B cell (primary cell): ENCODE measurements at regions not wholly inside any gene's neighbourhood (a gene's known extent, or its start where the extent isn't known, plus 50 kb on each side); places are given as distances from the start of the nearest gene placed in this dataset.

ENCODE experiments used
- ATAC-seq: fragments of 200-7000 bp; cut with Tn5 transposase; one replicate; pipeline ENCODE4 v1.10.0; 2021; ENCODE audit warnings: low read depth, mild to moderate bottlenecking, moderate number of reproducible peaks, moderate library complexity
- CTCF ChIA-PET: fragments of 350-600 bp; sonication (Branson Sonifier 250); formaldehyde crosslinking; loops from one replicate; lab custom pipeline; 2021; ENCODE audit warnings: antibody characterized with exemption, inconsistent platforms; lab: Charles Lee
- POLR2A ChIA-PET: fragments of 350-600 bp; sonication (Branson Sonifier 250); formaldehyde crosslinking; loops from one replicate; lab custom pipeline; 2021; ENCODE audit warnings: antibody characterized with exemption; lab: Charles Lee
- DNase-seq: peaks from one replicate; pipeline ENCODE4 v3.0.0; 2013
- H2AFZ ChIP-seq: 2 replicates; pipeline ENCODE4 v1.6.1; 2012; ENCODE audit warnings: mild to moderate bottlenecking, low read depth, low read length; ENCODE audit not compliant: insufficient read depth, poor library complexity, severe bottlenecking
- H3K27ac ChIP-seq, 2 donors: 1 replicate in 1 of 2; 2 replicates in 1 of 2; pipeline ENCODE4 v1.5.1; 2012 to 2013; ENCODE audit warnings: low read length in 2 of 2, mild to moderate bottlenecking in 2 of 2, moderate library complexity in 1 of 2
- H3K27me3 ChIP-seq, 4 experiments: fragments of 200-600 bp in 1 of 4; sonication (generic) in 1 of 4; replicated peaks in 1 of 4; 1 replicate in 2 of 4; 2 replicates in 2 of 4; pipeline versions ENCODE4 v1.6.1 to v1.7.0; 2013 to 2016; ENCODE audit warnings: low read length in 3 of 4, mild to moderate bottlenecking in 2 of 4, mixed read lengths in 1 of 4, moderate library complexity in 1 of 4; ENCODE audit not compliant: insufficient read depth in 4 of 4, control insufficient read depth in 3 of 4; ENCODE audit errors: control extremely low read depth in 1 of 4
- H3K36me3 ChIP-seq, 2 experiments: replicated peaks in 1 of 2; 1 replicate in 1 of 2; 2 replicates in 1 of 2; pipeline versions ENCODE4 v1.6.1 to v1.7.1; 2013; ENCODE audit warnings: low read length in 1 of 2; ENCODE audit not compliant: insufficient read depth in 2 of 2, control insufficient read depth in 1 of 2; ENCODE audit errors: control extremely low read depth in 1 of 2, extremely low read depth in 1 of 2
- H3K4me1 ChIP-seq, 2 donors: fragments of 200-600 bp in 1 of 2; sonication (generic) in 1 of 2; 1 replicate in 1 of 2; 2 replicates in 1 of 2; pipeline versions ENCODE4 v1.5.1 to v1.6.1; 2013 to 2017; ENCODE audit warnings: low read length in 2 of 2; ENCODE audit not compliant: control insufficient read depth in 2 of 2, insufficient read depth in 2 of 2
- H3K4me2 ChIP-seq: replicated peaks from 2 replicates; pipeline ENCODE3; 2012; ENCODE audit warnings: mild to moderate bottlenecking, low read depth, low read length; ENCODE audit not compliant: poor library complexity, severe bottlenecking
- H3K4me3 ChIP-seq, 5 experiments: fragments of 200-600 bp in 1 of 5; sonication (generic) in 1 of 5; 1 replicate in 3 of 5; 2 replicates in 2 of 5; pipeline versions ENCODE4 v1.5.1 to v1.7.0; 2011 to 2016; ENCODE audit warnings: low read length in 4 of 5, mild to moderate bottlenecking in 4 of 5, low read depth in 2 of 5, control low read depth in 1 of 5, moderate library complexity in 1 of 5; ENCODE audit not compliant: insufficient read depth in 1 of 5; ENCODE audit errors: control extremely low read depth in 1 of 5, extremely low read depth in 1 of 5
- H3K79me2 ChIP-seq: fragments of 200-600 bp; sonication (generic); one replicate; pipeline ENCODE4 v1.6.0; 2016; ENCODE audit warnings: low read length; ENCODE audit not compliant: control insufficient read depth, insufficient read depth
- H3K9ac ChIP-seq: fragments of 200-600 bp; sonication (generic); 2 replicates; pipeline ENCODE4 v1.6.1; 2017; ENCODE audit warnings: mild to moderate bottlenecking, low read length, moderate library complexity
- H3K9me3 ChIP-seq, 3 donors: one replicate each; pipeline versions ENCODE4 v1.6.1 to v1.7.1; 2013; ENCODE audit warnings: low read length in 2 of 3; ENCODE audit not compliant: control insufficient read depth in 2 of 3, insufficient read depth in 1 of 3; ENCODE audit errors: control extremely low read depth in 1 of 3
- H4K20me1 ChIP-seq: 2 replicates; pipeline ENCODE4 v1.6.0; 2012; ENCODE audit warnings: mild to moderate bottlenecking, low read length; ENCODE audit not compliant: insufficient read depth, control insufficient read depth, poor library complexity, severe bottlenecking
- H3K27ac Mint-ChIP-seq: one replicate; pipeline ENCODE4 v1.8.0; 2021; ENCODE audit warnings: mixed read lengths
- H3K27me3 Mint-ChIP-seq: one replicate; pipeline ENCODE4 v1.8.0; 2021; ENCODE audit warnings: mixed read lengths
- H3K4me1 Mint-ChIP-seq: one replicate; pipeline ENCODE4 v1.8.0; 2021; ENCODE audit warnings: mixed read lengths
- H3K4me3 Mint-ChIP-seq: one replicate; pipeline ENCODE4 v1.8.0; 2021; ENCODE audit warnings: mixed read lengths
- H3K9me3 Mint-ChIP-seq: one replicate; pipeline ENCODE4 v1.8.0; 2022; ENCODE audit warnings: mixed read lengths; ENCODE audit not compliant: insufficient read depth
- EZH2 ChIP-seq: IDR thresholded peaks from 2 replicates; pipeline ENCODE4 v1.6.1; 2012; ENCODE audit warnings: borderline replicate concordance, low read depth, mild to moderate bottlenecking, moderate library complexity, low read length; ENCODE audit not compliant: insufficient read depth, poor library complexity, severe bottlenecking
- WGBS: methylation state at CpG from one replicate; pipeline ENCODE4 v1.1.5; 2013; ENCODE audit warnings: missing lambda C conversion rate; ENCODE audit not compliant: insufficient coverage; 5-methylcytosine and 5-hydroxymethylcytosine counted together
- intact Hi-C: fragments of 100-400 bp; cut with micrococcal nuclease; formaldehyde crosslinking; loops from one replicate; pipeline ENCODE4 v1.10.0; 2022
- TF ChIP-seq, protein P1 (sequence below): fragments of 200-600 bp; IDR thresholded peaks from one replicate; pipeline ENCODE4 v1.8.0; 2022; ENCODE audit warnings: antibody characterized with exemption, mild to moderate bottlenecking

DNA sequence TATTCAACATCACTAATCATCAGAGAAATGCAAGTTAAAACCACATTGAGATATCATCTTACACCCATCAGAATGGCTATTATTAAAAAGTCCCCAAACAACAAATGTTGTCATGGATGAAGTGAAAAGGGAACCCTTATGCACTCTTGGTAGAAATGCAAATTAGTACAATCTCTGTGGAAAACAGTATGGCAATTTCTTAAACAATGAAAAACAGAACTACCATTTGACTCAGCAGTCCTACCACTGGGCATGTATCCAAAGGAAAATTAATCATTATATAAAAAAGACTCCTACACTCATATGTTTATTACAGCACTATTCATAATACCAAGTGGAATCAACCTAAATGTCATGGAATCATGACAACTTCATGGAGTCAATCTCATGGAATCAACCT is 611.3 kb upstream of the GJE1 start:
- no peak overlapping the region for H2AFZ ChIP-seq
- intact Hi-C loops, result no loop called here
- ChIA-PET POLR2A (no interaction called here), CTCF (interaction anchor here (0.8 kb wide), 1 partner anchor 37 kb away, joined by 3 read pairs; no protein-coding TSS in a partner anchor)
- Mint-ChIP-seq H3K9me3 (no peaks in the 10 kb centered on the region), H3K4me1 (peaks cover 3% of the 10 kb centered on the region), H3K27ac (no peak overlapping the region), H3K27me3 (no peaks in the 10 kb centered on the region), H3K4me3 (no peak overlapping the region)
- no peaks in the 10 kb centered on the region for H3K36me3 ChIP-seq
- TF ChIP-seq EZH2, result no peak
- TF ChIP-seq, protein P1, sequence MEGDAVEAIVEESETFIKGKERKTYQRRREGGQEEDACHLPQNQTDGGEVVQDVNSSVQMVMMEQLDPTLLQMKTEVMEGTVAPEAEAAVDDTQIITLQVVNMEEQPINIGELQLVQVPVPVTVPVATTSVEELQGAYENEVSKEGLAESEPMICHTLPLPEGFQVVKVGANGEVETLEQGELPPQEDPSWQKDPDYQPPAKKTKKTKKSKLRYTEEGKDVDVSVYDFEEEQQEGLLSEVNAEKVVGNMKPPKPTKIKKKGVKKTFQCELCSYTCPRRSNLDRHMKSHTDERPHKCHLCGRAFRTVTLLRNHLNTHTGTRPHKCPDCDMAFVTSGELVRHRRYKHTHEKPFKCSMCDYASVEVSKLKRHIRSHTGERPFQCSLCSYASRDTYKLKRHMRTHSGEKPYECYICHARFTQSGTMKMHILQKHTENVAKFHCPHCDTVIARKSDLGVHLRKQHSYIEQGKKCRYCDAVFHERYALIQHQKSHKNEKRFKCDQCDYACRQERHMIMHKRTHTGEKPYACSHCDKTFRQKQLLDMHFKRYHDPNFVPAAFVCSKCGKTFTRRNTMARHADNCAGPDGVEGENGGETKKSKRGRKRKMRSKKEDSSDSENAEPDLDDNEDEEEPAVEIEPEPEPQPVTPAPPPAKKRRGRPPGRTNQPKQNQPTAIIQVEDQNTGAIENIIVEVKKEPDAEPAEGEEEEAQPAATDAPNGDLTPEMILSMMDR, result no peak
- H3K9ac ChIP-seq, result no peak overlapping the region
- H3K4me1 ChIP-seq, result no peaks in the 10 kb centered on the region
- H3K27me3 ChIP-seq, result no peaks in the 10 kb centered on the region
- no peak overlapping the region for H3K4me2 ChIP-seq
- no peak overlapping the region for H3K4me3 ChIP-seq
- no peak overlapping the region for H3K27ac ChIP-seq
- H3K9me3 ChIP-seq, result no peaks in the 10 kb centered on the region
- DNase-seq, result no peak
- no peaks in the 10 kb centered on the region for H4K20me1 ChIP-seq
- no peak for ATAC-seq
- H3K79me2 ChIP-seq, result no peaks in the 10 kb centered on the region

DNA sequence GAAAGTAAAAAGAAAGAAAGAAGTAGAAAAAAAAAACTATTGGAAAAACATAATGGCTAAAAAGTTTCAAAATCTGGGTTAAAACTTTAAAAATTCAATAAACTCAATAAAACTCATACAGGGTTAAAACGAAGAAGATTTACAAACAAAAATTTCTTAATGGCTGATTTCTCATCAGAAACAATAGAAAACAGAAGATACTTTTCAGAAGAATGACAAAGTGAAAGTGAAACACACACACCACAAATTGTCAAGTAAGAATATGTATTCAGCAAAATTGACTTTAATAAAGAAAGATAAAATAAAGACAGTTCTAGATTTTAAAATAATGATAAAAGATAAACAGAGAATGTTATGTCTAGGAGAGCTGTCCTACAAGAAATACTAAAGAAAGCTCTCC is 618.9 kb upstream of the GJE1 start:
- Mint-ChIP-seq H3K4me1 (peaks cover 2% of the 10 kb centered on the region), H3K27me3 (no peaks in the 10 kb centered on the region), H3K27ac (no peak overlapping the region), H3K4me3 (no peak overlapping the region), H3K9me3 (no peaks in the 10 kb centered on the region)
- no peak overlapping the region for H2AFZ ChIP-seq
- no peaks in the 10 kb centered on the region for H3K4me1 ChIP-seq
- WGBS, result no CpG with 5 or more reads among the region's 1 CpG
- CTCF ChIA-PET, result no interaction called here
- H4K20me1 ChIP-seq, result no peaks in the 10 kb centered on the region
- no peaks in the 10 kb centered on the region for H3K9me3 ChIP-seq
- H3K36me3 ChIP-seq, result no peaks in the 10 kb centered on the region
- H3K9ac ChIP-seq, result no peak overlapping the region
- POLR2A ChIA-PET, result no interaction called here
- no peaks in the 10 kb centered on the region for H3K79me2 ChIP-seq
- H3K27me3 ChIP-seq, result no peaks in the 10 kb centered on the region
- no peak overlapping the region for H3K4me2 ChIP-seq
- no peak for DNase-seq
- H3K4me3 ChIP-seq, result no peak overlapping the region
- ATAC-seq, result no peak
- H3K27ac ChIP-seq, result no peak overlapping the region
- intact Hi-C loops, result no loop called here
- TF ChIP-seq, protein P1, result no peak
- no peak for TF ChIP-seq EZH2
